Panc1 (cell line): ENCODE measurements at regions not wholly inside any gene's neighbourhood (a gene's known extent, or its start where the extent isn't known, plus 50 kb on each side); places are given as distances from the start of the nearest gene placed in this dataset.

Experiments used
- ATAC-seq: fragments of 200-7000 bp; cut with Tn5 transposase; 2 replicates; pipeline ENCODE4 v1.9.1; 2020; ENCODE audit warnings: mild to moderate bottlenecking, moderate library complexity
- BruUV-seq: library from RNA; stranded (reverse); fragments of 400-500 nt; replicated peaks from 2 replicates; lab custom pipeline; 2021; lab: Mats Ljungman, UMichigan
- CTCF ChIA-PET: fragments of 300-600 bp; sonication (Branson Sonifier 250); formaldehyde crosslinking; loops from one replicate; lab custom pipeline; 2022; ENCODE audit warnings: antibody characterized with exemption; lab: Charles Lee
- POLR2A ChIA-PET: fragments of 300-600 bp; sonication (Branson Sonifier 250); formaldehyde crosslinking; loops from one replicate; lab custom pipeline; 2022; ENCODE audit warnings: antibody characterized with exemption; lab: Charles Lee
- DNase-seq: peaks from one replicate; pipeline ENCODE4 v3.0.0-alpha.2; 2010; ENCODE audit warnings: low read depth, low spot score
- H3K27ac ChIP-seq: 2 replicates; pipeline ENCODE4 v1.5.1; 2011; ENCODE audit warnings: mild to moderate bottlenecking, low read length, inconsistent platforms
- H3K27me3 ChIP-seq: fragments of 200-500 bp; sonication (Bioruptor generic); 2 replicates; pipeline ENCODE4 v1.6.0; 2014; ENCODE audit warnings: low read length, inconsistent platforms; ENCODE audit not compliant: control insufficient read depth, insufficient read depth
- H3K36me3 ChIP-seq: fragments of 200-500 bp; sonication (Bioruptor generic); 2 replicates; pipeline ENCODE4 v1.5.1; 2014; ENCODE audit warnings: inconsistent platforms, mild to moderate bottlenecking, low read length, moderate library complexity; ENCODE audit not compliant: control insufficient read depth, insufficient read depth
- H3K4me1 ChIP-seq: 2 replicates; pipeline ENCODE4 v1.5.1; 2011; ENCODE audit warnings: inconsistent platforms, mild to moderate bottlenecking, low read length, moderate library complexity; ENCODE audit not compliant: control insufficient read depth, insufficient read depth
- H3K4me3 ChIP-seq, 2 experiments: 2 replicates each; pipeline ENCODE4 v1.5.1; 2011 to 2012; ENCODE audit warnings: low read depth in 2 of 2, low read length in 2 of 2, mild to moderate bottlenecking in 2 of 2, inconsistent platforms in 1 of 2, moderate library complexity in 1 of 2
- H3K9me3 ChIP-seq: fragments of 200-500 bp; sonication (Bioruptor generic); 2 replicates; pipeline ENCODE4 v1.5.1; 2014; ENCODE audit warnings: low read depth, mild to moderate bottlenecking, inconsistent platforms, low read length, moderate library complexity; ENCODE audit not compliant: control insufficient read depth, insufficient read depth
- CTCF ChIP-seq: fragments of 450-650 bp; IDR thresholded peaks from 2 replicates; pipeline ENCODE4 v1.5.1; 2017; ENCODE audit warnings: mild to moderate bottlenecking
- POLR2AphosphoS5 ChIP-seq: IDR thresholded peaks from 2 replicates; pipeline ENCODE4 v1.6.1; 2012; ENCODE audit warnings: mild to moderate bottlenecking, low read depth, low read length, moderate library complexity
- REST ChIP-seq, 2 experiments: IDR thresholded peaks; 2 replicates each; pipeline ENCODE4 v1.6.1; 2011 to 2012; ENCODE audit warnings: low read depth in 2 of 2, control low read depth in 1 of 2, low read length in 1 of 2, mild to moderate bottlenecking in 1 of 2, moderate library complexity in 1 of 2; ENCODE audit not compliant: insufficient read depth in 1 of 2
- SIN3A ChIP-seq: IDR thresholded peaks from 2 replicates; pipeline ENCODE4 v1.6.1; 2012; ENCODE audit warnings: low read depth, mild to moderate bottlenecking, low read length, moderate library complexity, borderline replicate concordance; ENCODE audit not compliant: insufficient read depth
- TCF7L2 ChIP-seq: IDR thresholded peaks from 2 replicates; pipeline ENCODE4 v1.6.1; 2011; ENCODE audit warnings: mild to moderate bottlenecking, low read depth, low read length, inconsistent platforms
- in situ Hi-C: cut with HindIII; loops from 2 replicates; pipeline ENCODE4 v1.10.0; 2016; ENCODE audit warnings: low sequenced_read_pairs, low pct_unique_long_range_greater_than_20kb
- intact Hi-C: fragments of 100-400 bp; cut with micrococcal nuclease; formaldehyde crosslinking; loops from one replicate; pipeline ENCODE4 v1.10.0; 2022; ENCODE audit not compliant: unreplicated experiment

- POLR2A ChIA-PET = no interaction called here
- H3K27me3 ChIP-seq = no peaks in the 10 kb centered on the region
- TF ChIP-seq REST (IDR thresholded peaks at IDR 0.05; ENCODE audit: insufficient read depth in 1 of 2, low read depth in 2 of 2, low read length in 1 of 2) (no peak), SIN3A (no peak), POLR2AphosphoS5 (no peak), CTCF (no peak), TCF7L2 (no peak)
- intact Hi-C loops (no loop called here), in situ Hi-C loops (no loop called here)
- no peaks in the 10 kb centered on the region for H3K36me3 ChIP-seq
- H3K9me3 ChIP-seq = no peaks in the 10 kb centered on the region
- no peak overlapping the region for H3K4me3 ChIP-seq
- BruUV-seq = no TSS peak
- CTCF ChIA-PET = no interaction called here
- H3K4me1 ChIP-seq = no peaks in the 10 kb centered on the region
- no peak for ATAC-seq
- no peak for DNase-seq
- H3K27ac ChIP-seq = no peak overlapping the region
These were observed 236.3 kb upstream of the NRXN1 start for GRCh38 chr2:51268191-51268590.

- Histone ChIP-seq H3K4me1 (no peaks in the 10 kb centered on the region), H3K27me3 (no peaks in the 10 kb centered on the region), H3K4me3 (no peak overlapping the region), H3K27ac (no peak overlapping the region), H3K9me3 (no peaks in the 10 kb centered on the region), H3K36me3 (no peaks in the 10 kb centered on the region)
- no TSS peak for BruUV-seq
- CTCF ChIA-PET = no interaction called here
- DNase-seq (no peak), ATAC-seq (no peak)
- POLR2A ChIA-PET = no interaction called here
- in situ Hi-C loops (no loop called here), intact Hi-C loops (no loop called here)
- TF ChIP-seq TCF7L2 (no peak), SIN3A (no peak), POLR2AphosphoS5 (no peak), REST (IDR thresholded peaks at IDR 0.05; ENCODE audit: insufficient read depth in 1 of 2, low read depth in 2 of 2, low read length in 1 of 2) (no peak), CTCF (no peak)
These were observed 233.6 kb upstream of the NRXN1 start for GRCh38 chr2:51265539-51265938.
